BJ (cell line): ENCODE measurements at regions not wholly inside any gene's neighbourhood (a gene's known extent, or its start where the extent isn't known, plus 50 kb on each side); places are given as distances from the start of the nearest gene placed in this dataset.

Experiments
- CTCF ChIA-PET: fragments of 350-600 bp; formaldehyde crosslinking; extraction: SDS; loops from one replicate; lab custom pipeline; 2021; ENCODE audit warnings: antibody characterized with exemption, inconsistent platforms; lab: Yijun Ruan, JAX
- POLR2A ChIA-PET: fragments of 300-600 bp; sonication (Branson Sonifier 250); formaldehyde crosslinking; extraction: SDS; loops from one replicate; lab custom pipeline; 2021; ENCODE audit warnings: antibody characterized with exemption; lab: Charles Lee
- DNase-seq: peaks from one replicate; pipeline ENCODE4 v3.0.0-alpha.2; 2011; ENCODE audit warnings: low read depth
- H3K27me3 ChIP-seq: 2 replicates; pipeline ENCODE4 v1.6.0; 2011; ENCODE audit warnings: low read length; ENCODE audit not compliant: control insufficient read depth, insufficient read depth
- H3K36me3 ChIP-seq: 2 replicates; pipeline ENCODE4 v1.5.1; 2011; ENCODE audit warnings: low read length; ENCODE audit not compliant: control insufficient read depth, insufficient read depth
- H3K4me3 ChIP-seq: 2 replicates; pipeline ENCODE4 v1.5.1; 2011; ENCODE audit warnings: low read depth, mild to moderate bottlenecking, control low read depth, low read length
- TF ChIP-seq, protein P1 (sequence below): IDR thresholded peaks from 2 replicates; pipeline ENCODE4 v1.5.1; 2011; ENCODE audit warnings: low read depth, mild to moderate bottlenecking, control low read depth, inconsistent platforms, low read length, moderate library complexity; ENCODE audit not compliant: insufficient read depth

DNA sequence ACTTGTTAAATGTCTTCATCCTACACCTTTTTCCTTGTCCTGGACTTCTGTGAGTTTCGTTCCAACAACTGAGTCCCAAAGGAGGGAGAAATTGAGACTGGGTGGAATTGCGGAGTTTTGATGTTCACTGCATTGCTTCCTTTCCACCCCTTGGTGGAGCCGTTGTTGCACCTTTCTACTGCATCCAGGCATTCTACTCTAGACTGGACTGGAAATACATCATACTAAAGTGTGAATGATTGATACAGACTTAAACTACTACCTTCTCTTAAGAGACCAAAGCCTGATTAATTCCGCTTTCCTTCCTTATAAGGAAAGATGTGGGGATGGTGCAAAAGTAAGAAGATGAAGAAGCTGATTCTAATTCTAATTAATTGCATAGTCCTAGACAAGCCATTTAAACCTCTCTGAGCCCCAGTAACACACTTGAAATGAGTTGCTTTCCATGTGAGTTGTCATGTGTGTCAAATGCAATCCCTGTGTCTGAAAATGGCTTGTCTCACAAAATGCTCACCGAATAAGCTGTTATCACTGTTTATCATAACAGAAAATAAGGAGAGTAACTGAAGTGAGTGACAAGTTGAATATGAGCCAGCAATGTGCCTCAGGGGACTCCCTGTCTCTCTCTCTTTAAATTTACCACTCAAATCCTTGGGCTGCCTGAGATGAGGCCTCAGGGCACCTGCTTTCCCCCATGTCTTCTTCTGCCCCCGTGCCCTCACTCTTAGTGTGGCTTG, 338.3 kb upstream of the CHD6 start:
- TF ChIP-seq, protein P1, sequence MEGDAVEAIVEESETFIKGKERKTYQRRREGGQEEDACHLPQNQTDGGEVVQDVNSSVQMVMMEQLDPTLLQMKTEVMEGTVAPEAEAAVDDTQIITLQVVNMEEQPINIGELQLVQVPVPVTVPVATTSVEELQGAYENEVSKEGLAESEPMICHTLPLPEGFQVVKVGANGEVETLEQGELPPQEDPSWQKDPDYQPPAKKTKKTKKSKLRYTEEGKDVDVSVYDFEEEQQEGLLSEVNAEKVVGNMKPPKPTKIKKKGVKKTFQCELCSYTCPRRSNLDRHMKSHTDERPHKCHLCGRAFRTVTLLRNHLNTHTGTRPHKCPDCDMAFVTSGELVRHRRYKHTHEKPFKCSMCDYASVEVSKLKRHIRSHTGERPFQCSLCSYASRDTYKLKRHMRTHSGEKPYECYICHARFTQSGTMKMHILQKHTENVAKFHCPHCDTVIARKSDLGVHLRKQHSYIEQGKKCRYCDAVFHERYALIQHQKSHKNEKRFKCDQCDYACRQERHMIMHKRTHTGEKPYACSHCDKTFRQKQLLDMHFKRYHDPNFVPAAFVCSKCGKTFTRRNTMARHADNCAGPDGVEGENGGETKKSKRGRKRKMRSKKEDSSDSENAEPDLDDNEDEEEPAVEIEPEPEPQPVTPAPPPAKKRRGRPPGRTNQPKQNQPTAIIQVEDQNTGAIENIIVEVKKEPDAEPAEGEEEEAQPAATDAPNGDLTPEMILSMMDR: no peak
- Histone ChIP-seq H3K27me3 (no peaks in the 10 kb centered on the region), H3K4me3 (no peak overlapping the region), H3K36me3 (no peaks in the 10 kb centered on the region)
- CTCF ChIA-PET: no interaction called here
- POLR2A ChIA-PET: no interaction called here
- DNase-seq: no peak

DNA sequence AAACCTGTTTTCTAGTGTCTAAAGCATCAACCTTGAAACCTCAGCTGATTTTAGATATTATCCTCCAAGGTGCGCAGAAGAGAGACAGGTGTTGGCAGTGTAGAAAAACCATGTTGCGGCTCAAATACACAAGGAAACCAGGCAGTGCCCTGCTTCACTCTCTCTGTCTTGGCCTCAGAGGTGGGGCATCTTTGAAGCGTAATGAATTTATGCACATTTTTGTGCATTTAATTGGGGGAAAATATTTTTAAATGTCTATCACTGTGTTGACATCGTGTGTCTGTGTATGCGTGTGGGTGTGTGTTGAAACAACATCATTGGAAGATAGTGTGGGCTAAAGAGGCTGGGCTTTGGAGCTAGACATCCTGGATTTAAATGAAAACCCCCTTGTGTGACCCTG, 334.0 kb upstream of the CHD6 start:
- ChIA-PET POLR2A (no interaction called here), CTCF (no interaction called here)
- H3K27me3 ChIP-seq: no peaks in the 10 kb centered on the region
- no peaks in the 10 kb centered on the region for H3K36me3 ChIP-seq
- TF ChIP-seq, protein P1: no peak
- no peak for DNase-seq
- H3K4me3 ChIP-seq: no peak overlapping the region

DNA sequence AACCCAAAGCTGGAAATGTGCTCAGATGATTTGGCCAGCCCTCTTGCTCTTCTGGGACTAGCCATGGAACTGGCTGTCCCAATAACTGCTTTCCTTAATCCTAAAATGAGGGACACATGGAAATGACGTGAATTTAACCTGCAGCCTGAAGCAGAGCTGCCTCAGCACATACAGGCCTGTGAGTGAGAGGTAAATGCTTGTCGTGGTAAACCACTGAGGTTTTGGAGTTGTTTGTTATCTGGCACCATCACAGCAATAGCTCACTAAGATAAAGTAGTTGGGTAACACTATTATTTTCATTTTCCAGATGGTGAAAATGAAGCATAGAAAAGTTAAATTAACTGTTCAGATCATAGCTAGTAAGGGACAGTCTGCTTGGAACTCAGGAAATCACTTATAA, 333.4 kb upstream of the CHD6 start:
- no peaks in the 10 kb centered on the region for H3K36me3 ChIP-seq
- DNase-seq: no peak
- ChIA-PET POLR2A (no interaction called here), CTCF (no interaction called here)
- H3K27me3 ChIP-seq: no peaks in the 10 kb centered on the region
- TF ChIP-seq, protein P1: no peak
- no peak overlapping the region for H3K4me3 ChIP-seq

DNA sequence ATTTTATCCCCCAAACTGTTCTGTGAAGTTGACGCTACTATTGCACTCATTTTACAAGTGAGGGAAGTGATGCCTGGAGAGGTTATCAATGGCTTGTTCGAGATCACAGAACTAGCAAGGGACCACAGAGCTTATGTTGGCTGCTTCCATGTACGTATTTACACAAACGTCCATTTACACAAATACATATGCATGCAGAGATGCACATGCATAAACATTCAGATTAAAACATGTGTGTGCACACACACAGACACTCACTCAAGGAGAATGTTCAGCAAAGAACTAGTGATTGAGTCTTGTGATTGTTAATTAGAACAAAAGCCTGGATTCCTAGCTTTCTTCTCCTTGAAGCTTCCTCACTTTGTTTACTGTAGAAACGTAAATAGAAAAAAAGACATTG, 321.5 kb upstream of the CHD6 start:
- POLR2A ChIA-PET: no interaction called here
- CTCF ChIA-PET: no interaction called here
- TF ChIP-seq, protein P1: no peak

DNA sequence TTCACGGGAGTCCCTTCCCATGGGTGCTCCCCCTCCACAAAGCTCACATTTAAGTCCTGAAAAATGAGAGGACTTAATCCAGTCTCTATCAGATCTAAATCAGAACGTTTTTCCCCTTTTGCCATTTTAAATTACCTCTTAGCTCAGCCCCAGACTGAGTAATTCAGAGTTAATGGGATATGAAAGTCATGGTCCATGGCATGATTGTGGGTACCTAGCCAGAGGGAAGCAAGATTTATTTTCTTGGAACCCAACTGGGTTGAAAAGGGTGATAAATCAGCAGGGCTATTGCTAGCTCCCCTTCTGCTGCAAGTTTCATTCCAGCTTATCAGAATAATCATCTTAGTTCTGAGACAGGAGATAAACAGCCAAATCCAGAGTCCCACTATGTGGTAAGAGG, 320.2 kb upstream of the CHD6 start:
- TF ChIP-seq, protein P1: no peak
- ChIA-PET CTCF (no interaction called here), POLR2A (no interaction called here)
- no peaks in the 10 kb centered on the region for H3K36me3 ChIP-seq
- no peaks in the 10 kb centered on the region for H3K27me3 ChIP-seq
- no peak overlapping the region for H3K4me3 ChIP-seq
- no peak for DNase-seq

More for the DNA sequence above, 321.5 kb upstream of the CHD6 start:
- Histone ChIP-seq H3K27me3 (no peaks in the 10 kb centered on the region), H3K36me3 (no peaks in the 10 kb centered on the region), H3K4me3 (no peak overlapping the region)
- no peak for DNase-seq
